Ovary (tissue), 3 donors: ENCODE measurements at regions not wholly inside any gene's neighbourhood (a gene's known extent, or its start where the extent isn't known, plus 50 kb on each side); places are given as distances from the start of the nearest gene placed in this dataset.

Experiments
- EP300 ChIP-seq: sonication (generic); formaldehyde crosslinking; IDR thresholded peaks from one replicate; pipeline ENCODE4 v1.6.1; 2017; ENCODE audit warnings: antibody characterized with exemption
- POLR2A ChIP-seq: fragments of 450-650 bp; IDR thresholded peaks from one replicate; pipeline ENCODE4 v1.6.1; 2017; ENCODE audit warnings: antibody characterized with exemption, mild to moderate bottlenecking, moderate library complexity
- TF ChIP-seq, protein P1 (sequence below), 3 donors: fragments of 450-650 bp in 2 of 3; fragments of 200-600 bp in 1 of 3; IDR thresholded peaks; one replicate each; pipeline versions ENCODE4 v1.5.1 to v1.8.0; 2016 to 2022; ENCODE audit warnings: antibody characterized with exemption in 3 of 3, mild to moderate bottlenecking in 1 of 3
- donor health status: DM: no; HTN: no; CAD: no.

DNA sequence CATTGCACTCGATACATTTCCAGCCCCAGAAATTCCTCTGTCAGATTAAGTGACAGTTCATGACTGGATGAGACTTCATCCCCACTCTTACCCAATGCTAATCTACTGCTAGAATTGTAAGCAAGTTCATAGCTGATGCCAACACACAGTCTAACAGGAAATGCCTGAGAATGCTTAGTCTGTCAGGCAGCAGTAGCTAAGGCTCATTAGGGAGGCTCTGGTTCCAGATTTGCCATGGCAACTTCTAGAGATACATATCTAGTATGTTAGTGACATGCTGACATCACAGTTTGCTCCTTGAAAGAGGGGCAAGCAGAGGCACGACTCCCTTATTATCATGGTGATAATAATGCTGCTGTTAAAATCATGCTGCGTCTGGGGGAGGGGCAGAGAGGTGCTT, 198.4 kb downstream of the RBM43 start:
- TF ChIP-seq POLR2A, result no peak
- TF ChIP-seq, protein P1, sequence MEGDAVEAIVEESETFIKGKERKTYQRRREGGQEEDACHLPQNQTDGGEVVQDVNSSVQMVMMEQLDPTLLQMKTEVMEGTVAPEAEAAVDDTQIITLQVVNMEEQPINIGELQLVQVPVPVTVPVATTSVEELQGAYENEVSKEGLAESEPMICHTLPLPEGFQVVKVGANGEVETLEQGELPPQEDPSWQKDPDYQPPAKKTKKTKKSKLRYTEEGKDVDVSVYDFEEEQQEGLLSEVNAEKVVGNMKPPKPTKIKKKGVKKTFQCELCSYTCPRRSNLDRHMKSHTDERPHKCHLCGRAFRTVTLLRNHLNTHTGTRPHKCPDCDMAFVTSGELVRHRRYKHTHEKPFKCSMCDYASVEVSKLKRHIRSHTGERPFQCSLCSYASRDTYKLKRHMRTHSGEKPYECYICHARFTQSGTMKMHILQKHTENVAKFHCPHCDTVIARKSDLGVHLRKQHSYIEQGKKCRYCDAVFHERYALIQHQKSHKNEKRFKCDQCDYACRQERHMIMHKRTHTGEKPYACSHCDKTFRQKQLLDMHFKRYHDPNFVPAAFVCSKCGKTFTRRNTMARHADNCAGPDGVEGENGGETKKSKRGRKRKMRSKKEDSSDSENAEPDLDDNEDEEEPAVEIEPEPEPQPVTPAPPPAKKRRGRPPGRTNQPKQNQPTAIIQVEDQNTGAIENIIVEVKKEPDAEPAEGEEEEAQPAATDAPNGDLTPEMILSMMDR (IDR thresholded peaks at IDR 0.05), result no peak
- TF ChIP-seq EP300, result no peak
